HL-60 (cell line): ENCODE measurements at regions not wholly inside any gene's neighbourhood (a gene's known extent, or its start where the extent isn't known, plus 50 kb on each side); places are given as distances from the start of the nearest gene placed in this dataset.

Experiments used
- DNase-seq, 2 experiments: peaks; one replicate each; pipeline ENCODE4 v3.0.0-alpha.2; 2010 to 2020; ENCODE audit warnings: low read depth in 1 of 2, low spot score in 1 of 2
- H3K27ac ChIP-seq: fragments of 250-450 bp; sonication (Bioruptor Pico); replicated peaks from 2 replicates; pipeline ENCODE4 v1.5.1; 2020; ENCODE audit warnings: mild to moderate bottlenecking, moderate library complexity
- H3K27me3 ChIP-seq: fragments of 250-450 bp; sonication (Bioruptor Pico); 2 replicates; pipeline ENCODE4 v1.5.1; 2021; ENCODE audit warnings: mild to moderate bottlenecking, moderate library complexity; ENCODE audit not compliant: insufficient read depth, poor library complexity, severe bottlenecking
- H3K4me3 ChIP-seq: replicated peaks from 2 replicates; pipeline ENCODE4 v1.5.1; 2011; ENCODE audit warnings: mild to moderate bottlenecking, control low read depth, low read length; ENCODE audit not compliant: insufficient read depth
- CTCF ChIP-seq: IDR thresholded peaks from one replicate; pipeline ENCODE4 v1.5.1; 2011; ENCODE audit warnings: low read length, control low read depth, inconsistent platforms; ENCODE audit not compliant: insufficient read depth
- GABPA ChIP-seq: IDR thresholded peaks from 2 replicates; pipeline ENCODE4 v1.6.1; 2012; ENCODE audit warnings: low read depth
- POLR2AphosphoS5 ChIP-seq: IDR thresholded peaks from 2 replicates; pipeline ENCODE4 v1.6.1; 2012; ENCODE audit warnings: low read depth
- REST ChIP-seq: IDR thresholded peaks from 2 replicates; pipeline ENCODE4 v1.6.1; 2012; ENCODE audit warnings: low read depth; ENCODE audit not compliant: insufficient replicate concordance
- SPI1 ChIP-seq: IDR thresholded peaks from 2 replicates; pipeline ENCODE4 v1.6.1; 2012; ENCODE audit warnings: low read depth, mild to moderate bottlenecking, borderline replicate concordance

- DNase-seq, result no peak
- no peak overlapping the region for H3K4me3 ChIP-seq
- no peaks in the 10 kb centered on the region for H3K27me3 ChIP-seq
- TF ChIP-seq REST, result no peak
- TF ChIP-seq GABPA, result no peak
- no peak for TF ChIP-seq CTCF
- TF ChIP-seq POLR2AphosphoS5, result no peak
- no peak for TF ChIP-seq SPI1
- H3K27ac ChIP-seq, result no peak overlapping the region
Measured at GRCh38 chrX:137195991-137196390, 162.2 kb upstream of the GPR101 start.

GRCh38 chrX:137195296-137195695 is 161.5 kb upstream of the GPR101 start:
- Histone ChIP-seq H3K27me3 (no peaks in the 10 kb centered on the region), H3K27ac (no peak overlapping the region), H3K4me3 (no peak overlapping the region)
- TF ChIP-seq CTCF (no peak), POLR2AphosphoS5 (no peak), SPI1 (no peak), REST (no peak), GABPA (no peak)
- DNase-seq, result no peak

- H3K27ac ChIP-seq, result no peak overlapping the region
- no peak for TF ChIP-seq GABPA
- TF ChIP-seq REST, result no peak
- TF ChIP-seq CTCF, result peak; percentile 34
- TF ChIP-seq SPI1, result no peak
- no peak for TF ChIP-seq POLR2AphosphoS5
- DNase-seq, result peak in 1 of 2 experiments; percentile 42
- no peak overlapping the region for H3K4me3 ChIP-seq
- no peaks in the 10 kb centered on the region for H3K27me3 ChIP-seq
Measured at GRCh38 chrX:137194164-137194563, 160.4 kb upstream of the GPR101 start.
